ENCODE measurements at regions not wholly inside any gene's neighbourhood (a gene's known extent, or its start where the extent isn't known, plus 50 kb on each side); places are given as distances from the start of the nearest gene placed in this dataset.

- WGBS (ENCODE audit: low lambda C conversion rate), result 3% methylated on average over 1 of the region's 1 CpG
- no peak for FAIRE-seq
- Histone ChIP-seq H3K27me3 (ENCODE audit: control insufficient read depth in 1 of 2, insufficient read depth in 2 of 2, low read length in 2 of 2) (no peaks in the 10 kb centered on the region), H3K9me3 (ENCODE audit: low read length) (no peaks in the 10 kb centered on the region), H3K27ac (ENCODE audit: extremely low read length, insufficient read depth, low read length) (no peak overlapping the region), H3K9ac (ENCODE audit: insufficient read depth, low read depth, low read length) (no peak overlapping the region), H3K79me2 (ENCODE audit: insufficient read depth, low read length) (no peaks in the 10 kb centered on the region), H3K36me3 (replicated peaks in 1 of 2; ENCODE audit: control insufficient read depth in 1 of 2, insufficient read depth in 2 of 2, low read length in 2 of 2) (no peaks in the 10 kb centered on the region), H3K4me2 (ENCODE audit: low read depth, low read length) (no peak overlapping the region), H2AFZ (ENCODE audit: low read length) (no peak overlapping the region), H4K20me1 (ENCODE audit: insufficient read depth, low read length) (no peaks in the 10 kb centered on the region), H3K4me3 (replicated peaks in 1 of 3; ENCODE audit: insufficient read depth in 1 of 3, low read depth in 2 of 3, low read length in 3 of 3) (no peak overlapping the region), H3K4me1 (ENCODE audit: insufficient read depth, low read length) (no peaks in the 10 kb centered on the region)
- CTCF ChIA-PET (ENCODE audit: low intra/inter-chr PET ratio, low total read pairs), result no interaction called here
- intact Hi-C loops (cut with micrococcal nuclease; ENCODE audit: unreplicated experiment) (no loop called here), in situ Hi-C loops (cut with HindIII; ENCODE audit: extremely low pct_ligation_motif_present, low pct_unique_long_range_greater_than_20kb) (no loop called here)
- no TSS peak for BruUV-seq (replicated peaks)
- no peak for ATAC-seq
- TF ChIP-seq ZNF839 (CRISPR knock-in tag; IDR thresholded peaks at IDR 0.05; ENCODE audit: borderline replicate concordance) (no peak), ZNF619 (CRISPR knock-in tag; IDR thresholded peaks at IDR 0.05) (no peak), HDAC2 (CRISPR knock-in tag; IDR thresholded peaks at IDR 0.05) (no peak), SMAD1 (CRISPR knock-in tag; IDR thresholded peaks at IDR 0.05; ENCODE audit: borderline replicate concordance, low read depth) (no peak), ZNF446 (CRISPR knock-in tag; IDR thresholded peaks at IDR 0.05) (no peak), ZNF546 (CRISPR knock-in tag; conservative IDR thresholded peaks at IDR 0.05) (no peak), ONECUT2 (CRISPR knock-in tag; IDR thresholded peaks at IDR 0.05) (no peak), ZNF605 (CRISPR knock-in tag; IDR thresholded peaks at IDR 0.05) (no peak)
- DNase-seq (ENCODE audit: low spot score), result no peak
- POLR2A ChIA-PET, result no interaction called here
Observed at GRCh38 chr11:45535033-45535432, 130.4 kb downstream of the CHST1 start.

- H4K20me1 ChIP-seq (ENCODE audit: insufficient read depth, low read length), result no peaks in the 10 kb centered on the region
- intact Hi-C loops (cut with micrococcal nuclease; ENCODE audit: unreplicated experiment) (no loop called here), in situ Hi-C loops (cut with HindIII; ENCODE audit: extremely low pct_ligation_motif_present, low pct_unique_long_range_greater_than_20kb) (no loop called here)
- POLR2A ChIA-PET, result no interaction called here
- no TSS peak for BruUV-seq (replicated peaks)
- H3K4me3 ChIP-seq (replicated peaks in 1 of 3; ENCODE audit: insufficient read depth in 1 of 3, low read depth in 2 of 3, low read length in 3 of 3), result no peak overlapping the region
- FAIRE-seq, result no peak
- TF ChIP-seq ZNF629 (CRISPR knock-in tag; conservative IDR thresholded peaks at IDR 0.05), result peak; percentile 90
- TF ChIP-seq ZNF646 (CRISPR knock-in tag; IDR thresholded peaks at IDR 0.05), result no peak
- DNase-seq (ENCODE audit: low spot score), result no peak
- H3K27me3 ChIP-seq (ENCODE audit: control insufficient read depth in 1 of 2, insufficient read depth in 2 of 2, low read length in 2 of 2), result no peaks in the 10 kb centered on the region
- H3K4me1 ChIP-seq (ENCODE audit: insufficient read depth, low read length), result no peaks in the 10 kb centered on the region
- no peaks in the 10 kb centered on the region for H3K36me3 ChIP-seq (replicated peaks in 1 of 2; ENCODE audit: control insufficient read depth in 1 of 2, insufficient read depth in 2 of 2, low read length in 2 of 2)
- WGBS (ENCODE audit: low lambda C conversion rate), result 56% methylated on average over 1 of the region's 5 CpGs
- no peak overlapping the region for H3K4me2 ChIP-seq (ENCODE audit: low read depth, low read length)
- H3K27ac ChIP-seq (ENCODE audit: extremely low read length, insufficient read depth, low read length), result no peak overlapping the region
- no peaks in the 10 kb centered on the region for H3K9me3 ChIP-seq (ENCODE audit: low read length)
- no peaks in the 10 kb centered on the region for H3K79me2 ChIP-seq (ENCODE audit: insufficient read depth, low read length)
- no peak for ATAC-seq
- H2AFZ ChIP-seq (ENCODE audit: low read length), result no peak overlapping the region
- CTCF ChIA-PET (ENCODE audit: low intra/inter-chr PET ratio, low total read pairs), result no interaction called here
- H3K9ac ChIP-seq (ENCODE audit: insufficient read depth, low read depth, low read length), result no peak overlapping the region
Observed at GRCh38 chr11:45534132-45534531, 131.3 kb downstream of the CHST1 start.
